Pancreas (tissue), 10 donors: ENCODE measurements at regions not wholly inside any gene's neighbourhood (a gene's known extent, or its start where the extent isn't known, plus 50 kb on each side); places are given as distances from the start of the nearest gene placed in this dataset.

Experiments
- ATAC-seq, 4 donors: fragments of 200-7000 bp; cut with Tn5 transposase; one replicate each; pipeline versions ENCODE4 v1.8.0 to v1.9.1; 2020; ENCODE audit warnings: mild to moderate bottlenecking in 4 of 4, moderate library complexity in 4 of 4
- DNase-seq, 6 donors: peaks; one replicate each; pipeline ENCODE4 v3.0.0-alpha.2; 2020
- FAIRE-seq: peaks from 2 replicates; lab custom pipeline; 2012; peaks lifted over from hg19 to GRCh38; lab: Jason Lieb, UNC
- H3K27ac ChIP-seq, 4 donors: fragments of 200-600 bp; sonication (generic); 1 replicate in 3 of 4; 2 replicates in 1 of 4; pipeline versions ENCODE4 v1.5.0 to v1.8.0; 2020
- H3K27me3 ChIP-seq, 4 donors: fragments of 200-600 bp; one replicate each; pipeline ENCODE4 v1.8.0; 2021
- H3K36me3 ChIP-seq, 3 donors: fragments of 200-600 bp; sonication (generic) in 1 of 3; one replicate each; pipeline versions ENCODE4 v1.5.0 to v1.8.0; 2020 to 2021
- H3K4me1 ChIP-seq, 3 donors: fragments of 200-600 bp; one replicate each; pipeline ENCODE4 v1.8.0; 2021
- H3K4me3 ChIP-seq, 4 donors: fragments of 200-600 bp; sonication (generic) in 2 of 4; one replicate each; pipeline versions ENCODE4 v1.5.0 to v1.8.0; 2020 to 2021
- H3K9me3 ChIP-seq, 4 donors: fragments of 200-600 bp; one replicate each; pipeline ENCODE4 v1.8.0; 2021
- WGBS, 2 donors: extraction: QIAGEN DNeasy Blood & Tissue Kit; methylation state at CpG; one replicate each; pipeline ENCODE4 v1.1.7; 2013; 5-methylcytosine and 5-hydroxymethylcytosine counted together
- intact Hi-C, 3 donors: fragments of 100-400 bp; cut with DNase I; formaldehyde crosslinking; loops; one replicate each; pipeline versions ENCODE4 v1.11.1 to v1.14.2; 2022
- TF ChIP-seq, protein P1 (sequence below), 4 donors: fragments of 200-600 bp; sonication (generic) in 3 of 4; IDR thresholded peaks; one replicate each; pipeline versions ENCODE4 v1.5.0 to v1.8.0; 2021; ENCODE audit warnings: antibody characterized with exemption in 4 of 4
- donor health status: healthy with polysubstance abuse.
- donor health status: DM: no; HTN: no; CAD: no; lungs with moderate emphysema.
- donor health status: DM: no; HTN: no; CAD: no.
- donor health status: control.
- donor health status: control.
- donor health status: Bipolar disorder and iron deficiency.
- donor health status: DM: yes; HTN: yes; CAD: no.
- donor health status: DM: no; HTN: no; CAD: no.
- donor health status: DM: no; HTN: no; CAD: no.
- donor health status: DM: yes; HTN: yes; CAD: no.

DNA sequence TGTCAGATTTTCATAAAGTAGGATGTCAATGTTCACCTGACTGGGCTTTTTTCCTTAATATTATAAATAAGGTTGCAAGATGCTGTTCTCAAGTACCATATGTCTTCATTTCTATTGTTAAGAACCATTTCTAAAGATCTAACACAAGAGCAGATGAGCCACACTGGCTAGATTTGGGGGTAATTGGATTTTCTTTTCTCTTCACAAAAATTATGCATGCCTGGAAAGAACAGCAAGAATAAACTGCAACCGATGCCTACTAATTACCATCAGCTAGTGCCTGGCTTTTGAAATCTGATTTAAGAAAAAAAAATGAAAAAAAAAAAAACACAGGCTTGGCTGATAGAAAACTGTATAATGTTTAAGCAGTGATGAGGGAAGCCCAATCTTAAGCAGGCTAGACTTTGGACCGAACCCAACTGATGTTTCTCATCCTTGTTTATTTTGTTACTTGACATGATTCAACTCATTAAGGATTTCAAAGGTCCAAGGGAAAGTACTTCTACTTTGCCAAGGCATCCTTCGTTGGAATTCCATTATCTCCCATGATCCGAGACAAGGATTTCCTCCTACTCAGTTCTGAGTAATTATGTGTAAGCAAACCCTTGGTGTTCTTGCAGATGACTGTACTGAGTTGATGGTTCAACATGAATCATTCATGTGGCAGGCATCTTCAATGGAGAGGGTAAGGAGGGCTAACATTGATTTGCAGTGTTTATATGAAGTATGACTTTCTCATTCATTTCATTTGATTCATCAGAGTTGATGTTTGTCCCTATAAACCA is 300.5 kb downstream of the SPRY2 start:
- no peaks in the 10 kb centered on the region for H3K4me1 ChIP-seq
- H3K27me3 ChIP-seq: no peaks in the 10 kb centered on the region
- WGBS, 2 donors: 68 to 71% methylated on average over 4 of the region's 4 CpGs
- TF ChIP-seq, protein P1, sequence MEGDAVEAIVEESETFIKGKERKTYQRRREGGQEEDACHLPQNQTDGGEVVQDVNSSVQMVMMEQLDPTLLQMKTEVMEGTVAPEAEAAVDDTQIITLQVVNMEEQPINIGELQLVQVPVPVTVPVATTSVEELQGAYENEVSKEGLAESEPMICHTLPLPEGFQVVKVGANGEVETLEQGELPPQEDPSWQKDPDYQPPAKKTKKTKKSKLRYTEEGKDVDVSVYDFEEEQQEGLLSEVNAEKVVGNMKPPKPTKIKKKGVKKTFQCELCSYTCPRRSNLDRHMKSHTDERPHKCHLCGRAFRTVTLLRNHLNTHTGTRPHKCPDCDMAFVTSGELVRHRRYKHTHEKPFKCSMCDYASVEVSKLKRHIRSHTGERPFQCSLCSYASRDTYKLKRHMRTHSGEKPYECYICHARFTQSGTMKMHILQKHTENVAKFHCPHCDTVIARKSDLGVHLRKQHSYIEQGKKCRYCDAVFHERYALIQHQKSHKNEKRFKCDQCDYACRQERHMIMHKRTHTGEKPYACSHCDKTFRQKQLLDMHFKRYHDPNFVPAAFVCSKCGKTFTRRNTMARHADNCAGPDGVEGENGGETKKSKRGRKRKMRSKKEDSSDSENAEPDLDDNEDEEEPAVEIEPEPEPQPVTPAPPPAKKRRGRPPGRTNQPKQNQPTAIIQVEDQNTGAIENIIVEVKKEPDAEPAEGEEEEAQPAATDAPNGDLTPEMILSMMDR (IDR thresholded peaks at IDR 0.05): no peak
- H3K9me3 ChIP-seq: no peaks in the 10 kb centered on the region
- FAIRE-seq (no peak), DNase-seq (no peak), ATAC-seq (peak in 3 of 4 donors; percentile 38 to 67 (median 44))
- H3K4me3 ChIP-seq: no peak overlapping the region
- intact Hi-C loops: no loop called here
- H3K36me3 ChIP-seq: no peaks in the 10 kb centered on the region
- no peak overlapping the region for H3K27ac ChIP-seq

DNA sequence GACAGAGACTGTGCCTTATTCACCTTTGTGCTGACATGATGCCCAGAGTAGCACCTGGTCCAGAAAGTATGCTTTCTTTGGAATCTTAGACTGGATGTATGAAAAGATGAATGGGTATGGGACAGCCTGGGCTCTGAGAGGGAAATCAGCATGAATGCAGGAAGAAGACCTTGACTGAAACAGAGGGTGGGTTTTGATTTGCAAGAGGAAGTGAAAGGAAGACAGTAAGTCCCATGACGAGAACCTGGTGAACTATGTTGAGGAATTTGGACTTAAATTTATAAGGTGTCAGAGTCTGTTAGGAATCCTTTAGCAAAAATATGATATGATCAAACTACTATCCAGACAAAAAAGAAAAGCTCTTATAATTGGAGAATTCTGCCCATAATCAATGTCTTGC is 301.9 kb downstream of the SPRY2 start:
- H3K9me3 ChIP-seq: no peaks in the 10 kb centered on the region
- TF ChIP-seq, protein P1 (IDR thresholded peaks at IDR 0.05): no peak
- no peak overlapping the region for H3K4me3 ChIP-seq
- intact Hi-C loops: no loop called here
- no peak for DNase-seq
- no peak overlapping the region for H3K27ac ChIP-seq
- no peak for FAIRE-seq
- no peaks in the 10 kb centered on the region for H3K4me1 ChIP-seq
- peak in 1 of 4 donors; percentile 26 for ATAC-seq
- no peaks in the 10 kb centered on the region for H3K27me3 ChIP-seq
- no peaks in the 10 kb centered on the region for H3K36me3 ChIP-seq
- 91 to 92% methylated on average over 1 of the region's 1 CpG for WGBS, 2 donors

DNA sequence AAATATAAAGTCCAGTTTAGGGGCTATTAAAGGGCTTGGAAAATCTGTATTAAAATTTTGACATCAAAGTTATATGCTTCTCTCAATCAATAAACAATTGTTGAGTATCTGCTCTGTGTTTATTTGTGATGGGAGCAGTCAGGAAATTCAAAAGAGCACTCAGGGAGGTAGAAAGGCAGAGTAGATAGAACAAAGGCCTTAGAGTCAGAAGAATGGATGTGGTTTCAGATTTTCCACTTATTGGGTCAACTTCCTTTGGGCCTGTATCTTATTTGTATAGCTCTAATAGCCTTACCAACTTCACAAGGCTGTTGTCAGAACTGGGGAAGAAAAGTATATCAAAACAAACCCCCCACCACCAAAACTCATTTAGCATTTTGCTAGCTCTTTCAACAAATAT is 302.6 kb downstream of the SPRY2 start:
- DNase-seq (no peak), ATAC-seq (no peak), FAIRE-seq (no peak)
- intact Hi-C loops: no loop called here
- Histone ChIP-seq H3K4me1 (no peaks in the 10 kb centered on the region), H3K27me3 (no peaks in the 10 kb centered on the region), H3K4me3 (no peak overlapping the region), H3K27ac (no peak overlapping the region), H3K36me3 (no peaks in the 10 kb centered on the region), H3K9me3 (no peaks in the 10 kb centered on the region)
- TF ChIP-seq, protein P1 (IDR thresholded peaks at IDR 0.05): no peak

DNA sequence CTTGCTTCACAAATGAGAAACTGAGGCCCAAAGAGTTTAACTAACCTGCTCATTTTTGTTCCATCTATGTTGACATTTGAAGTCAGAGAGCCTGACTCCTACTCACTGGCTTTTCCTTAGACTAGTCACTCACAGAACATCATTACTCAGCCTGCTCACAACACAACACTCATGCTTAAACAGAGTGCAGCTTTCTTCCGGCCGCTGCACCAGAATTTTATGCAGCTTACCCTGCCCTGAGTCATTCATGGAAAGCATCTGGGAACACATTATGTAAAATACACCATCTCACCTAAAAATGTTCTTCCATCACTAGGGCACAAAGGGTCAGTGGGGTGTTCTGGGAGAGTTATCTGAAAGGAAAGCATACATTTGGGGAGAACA is 303.4 kb downstream of the SPRY2 start:
- no peaks in the 10 kb centered on the region for H3K9me3 ChIP-seq
- 93 to 94% methylated on average over 2 of the region's 2 CpGs for WGBS, 2 donors
- no peaks in the 10 kb centered on the region for H3K27me3 ChIP-seq
- TF ChIP-seq, protein P1 (IDR thresholded peaks at IDR 0.05): no peak
- H3K4me3 ChIP-seq: no peak overlapping the region
- no peak overlapping the region for H3K27ac ChIP-seq
- DNase-seq: no peak
- intact Hi-C loops: no loop called here
- ATAC-seq: peak in 1 of 4 donors; percentile 37
- no peaks in the 10 kb centered on the region for H3K36me3 ChIP-seq
- no peak for FAIRE-seq
- H3K4me1 ChIP-seq: no peaks in the 10 kb centered on the region

DNA sequence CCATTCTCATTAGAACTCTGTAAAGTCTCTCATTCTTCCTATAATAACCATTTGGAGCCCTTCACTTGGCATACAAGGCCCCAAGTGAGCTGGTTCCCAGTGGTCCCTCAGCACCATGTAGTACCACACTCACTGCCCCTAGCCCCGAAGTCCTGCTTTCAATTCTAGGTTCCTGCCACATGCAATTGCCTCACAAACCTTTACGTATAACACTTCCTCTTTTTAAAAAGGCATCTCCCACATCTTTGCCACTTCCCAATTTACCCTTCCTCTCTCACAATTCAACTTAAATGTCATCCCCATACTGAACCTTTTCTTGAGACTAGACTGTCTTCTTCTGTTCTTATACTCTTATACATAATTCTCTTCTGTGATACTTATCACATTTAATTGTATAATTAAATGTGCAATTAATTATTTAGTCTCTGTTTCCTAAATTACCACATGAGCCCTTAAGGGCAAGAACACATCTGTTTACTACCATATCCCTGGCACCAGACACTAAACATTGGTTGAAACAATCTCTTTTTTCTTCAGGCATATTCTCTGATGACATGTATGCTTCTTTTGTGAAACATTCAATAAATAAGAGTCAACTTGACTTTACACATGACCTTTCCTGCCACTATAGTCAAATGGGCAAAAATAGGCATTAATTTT is 304.0 kb downstream of the SPRY2 start:
- FAIRE-seq (no peak), DNase-seq (no peak), ATAC-seq (peak in 2 of 4 donors; percentile 45 to 56)
- Histone ChIP-seq H3K27me3 (no peaks in the 10 kb centered on the region), H3K36me3 (no peaks in the 10 kb centered on the region), H3K27ac (no peak overlapping the region), H3K4me3 (no peak overlapping the region), H3K4me1 (no peaks in the 10 kb centered on the region), H3K9me3 (no peaks in the 10 kb centered on the region)
- intact Hi-C loops: no loop called here
- TF ChIP-seq, protein P1 (IDR thresholded peaks at IDR 0.05): no peak
- 84 to 89% methylated on average over 2 of the region's 2 CpGs for WGBS, 2 donors
